CD4-positive, alpha-beta memory T cell (primary cell): ENCODE measurements at regions not wholly inside any gene's neighbourhood (a gene's known extent, or its start where the extent isn't known, plus 50 kb on each side); places are given as distances from the start of the nearest gene placed in this dataset.
"Not testable (repeated sequence)": the region's sequence is repeated elsewhere in the genome, so short reads cannot be mapped to it uniquely, and the experiment has no call there.

Source experiments
- CTCF ChIA-PET: fragments of 350-600 bp; sonication (Branson Sonifier 250); formaldehyde crosslinking; loops from one replicate; lab custom pipeline; 2021; ENCODE audit warnings: inconsistent platforms; ENCODE audit not compliant: partially characterized antibody; lab: Charles Lee
- POLR2A ChIA-PET: fragments of 350-600 bp; sonication (Branson Sonifier 250); formaldehyde crosslinking; loops from one replicate; lab custom pipeline; 2021; ENCODE audit not compliant: partially characterized antibody; lab: Charles Lee
- DNase-seq, 5 donors: peaks; one replicate each; pipeline versions ENCODE4 v3.0.0 to v3.0.0-alpha.2; 2020 to 2022; ENCODE audit warnings: mixed read lengths in 1 of 5
- H3K27ac ChIP-seq: one replicate; pipeline ENCODE4 v1.7.0; 2013; ENCODE audit warnings: low read depth, low read length
- H3K27me3 ChIP-seq: 2 replicates; pipeline ENCODE4 v1.7.0; 2013; ENCODE audit warnings: mild to moderate bottlenecking, low read length, moderate library complexity; ENCODE audit not compliant: insufficient read depth
- H3K36me3 ChIP-seq: 2 replicates; pipeline ENCODE4 v1.7.0; 2013; ENCODE audit warnings: mild to moderate bottlenecking, low read length, moderate library complexity; ENCODE audit not compliant: insufficient read depth
- H3K4me1 ChIP-seq: 2 replicates; pipeline ENCODE4 v1.7.0; 2013; ENCODE audit warnings: mild to moderate bottlenecking, low read length, moderate library complexity; ENCODE audit not compliant: insufficient read depth
- H3K4me3 ChIP-seq, 2 donors: one replicate each; pipeline ENCODE4 v1.7.0; 2013; ENCODE audit warnings: low read length in 2 of 2, mild to moderate bottlenecking in 1 of 2
- H3K9me3 ChIP-seq, 2 donors: one replicate each; pipeline ENCODE4 v1.7.0; 2013; ENCODE audit warnings: low read length in 2 of 2, control low read depth in 1 of 2; ENCODE audit not compliant: control insufficient read depth in 1 of 2
- H3K27ac Mint-ChIP-seq, 7 donors: one replicate each; pipeline ENCODE4 v1.8.0; 2020 to 2021; ENCODE audit warnings: mixed read lengths in 7 of 7, mild to moderate bottlenecking in 6 of 7, inconsistent platforms in 3 of 7, moderate library complexity in 3 of 7
- H3K27me3 Mint-ChIP-seq, 2 donors: one replicate each; pipeline ENCODE4 v1.8.0; 2020 to 2021; ENCODE audit warnings: mixed read lengths in 2 of 2
- H3K36me3 Mint-ChIP-seq, 2 donors: one replicate each; pipeline ENCODE4 v1.8.0; 2020 to 2021; ENCODE audit warnings: mixed read lengths in 2 of 2, inconsistent platforms in 1 of 2, mild to moderate bottlenecking in 1 of 2
- H3K4me1 Mint-ChIP-seq, 4 donors: one replicate each; pipeline ENCODE4 v1.8.0; 2020 to 2021; ENCODE audit warnings: mixed read lengths in 4 of 4, mild to moderate bottlenecking in 1 of 4
- H3K4me3 Mint-ChIP-seq, 8 donors: one replicate each; pipeline ENCODE4 v1.8.0; 2020 to 2021; ENCODE audit warnings: mixed read lengths in 8 of 8, mild to moderate bottlenecking in 7 of 8, moderate library complexity in 6 of 8, inconsistent platforms in 3 of 8
- H3K9me3 Mint-ChIP-seq, 8 donors: one replicate each; pipeline ENCODE4 v1.8.0; 2020 to 2021; ENCODE audit warnings: mixed read lengths in 8 of 8, mild to moderate bottlenecking in 5 of 8, inconsistent platforms in 3 of 8, moderate library complexity in 1 of 8
- intact Hi-C: fragments of 100-400 bp; cut with micrococcal nuclease; formaldehyde crosslinking; loops from one replicate; pipeline ENCODE4 v1.15.1; 2023

GRCh38 chr11:101803651-101804050 lies 111.2 kb upstream of the CEP126 start:
- Mint-ChIP-seq H3K27ac (no peak overlapping the region), H3K4me1 (no peaks in the 10 kb centered on the region), H3K9me3 (peaks cover 0 to 6% (median 4%) of the 10 kb centered on the region in 8 donors), H3K4me3 (no peak overlapping the region), H3K36me3 (no peaks in the 10 kb centered on the region), H3K27me3 (no peaks in the 10 kb centered on the region)
- POLR2A ChIA-PET = no interaction called here
- Histone ChIP-seq H3K27ac (no peak overlapping the region), H3K4me1 (no peaks in the 10 kb centered on the region), H3K4me3 (no peak overlapping the region), H3K36me3 (no peaks in the 10 kb centered on the region), H3K9me3 (no peaks in the 10 kb centered on the region), H3K27me3 (no peaks in the 10 kb centered on the region)
- CTCF ChIA-PET = no interaction called here
- intact Hi-C loops = no loop called here
- DNase-seq = no peak

GRCh38 chr11:101797335-101797734 lies 117.5 kb upstream of the CEP126 start:
- Mint-ChIP-seq H3K36me3 (no peaks in the 10 kb centered on the region), H3K9me3 (peaks cover 0 to 10% (median 5%) of the 10 kb centered on the region in 8 donors), H3K4me1 (no peaks in the 10 kb centered on the region), H3K4me3 (no peak overlapping the region), H3K27ac (no peak overlapping the region), H3K27me3 (no peaks in the 10 kb centered on the region)
- CTCF ChIA-PET = no interaction called here
- POLR2A ChIA-PET = no interaction called here
- H3K36me3 ChIP-seq = no peaks in the 10 kb centered on the region
- no peaks in the 10 kb centered on the region for H3K9me3 ChIP-seq
- H3K27ac ChIP-seq = no peak overlapping the region
- H3K27me3 ChIP-seq = no peaks in the 10 kb centered on the region
- DNase-seq = peak in 1 of 5 donors; percentile 17
- H3K4me3 ChIP-seq = no peak overlapping the region
- intact Hi-C loops = no loop called here
- no peaks in the 10 kb centered on the region for H3K4me1 ChIP-seq

- H3K36me3 ChIP-seq = no peaks in the 10 kb centered on the region
- POLR2A ChIA-PET = no interaction called here
- no peak overlapping the region for H3K27ac ChIP-seq
- H3K4me1 ChIP-seq = no peaks in the 10 kb centered on the region
- no peak overlapping the region for H3K4me3 ChIP-seq
- intact Hi-C loops = no loop called here
- no peaks in the 10 kb centered on the region for H3K4me1 Mint-ChIP-seq
- no peaks in the 10 kb centered on the region for H3K36me3 Mint-ChIP-seq
- no peak for DNase-seq
- H3K27me3 Mint-ChIP-seq = no peaks in the 10 kb centered on the region
- no peaks in the 10 kb centered on the region for H3K9me3 ChIP-seq
- H3K9me3 Mint-ChIP-seq = peaks cover 0 to 4% (median 2%) of the 10 kb centered on the region in 8 donors
- CTCF ChIA-PET = no interaction called here
- H3K27ac Mint-ChIP-seq = no peak overlapping the region
- no peak overlapping the region for H3K4me3 Mint-ChIP-seq
- no peaks in the 10 kb centered on the region for H3K27me3 ChIP-seq
Observed at GRCh38 chr11:101792814-101793213, 122.0 kb upstream of the CEP126 start.

- peaks cover 0 to 1% of the 10 kb centered on the region in 2 donors for H3K27me3 Mint-ChIP-seq
- H3K4me1 Mint-ChIP-seq = no peaks in the 10 kb centered on the region
- intact Hi-C loops = no loop called here
- DNase-seq = no peak
- CTCF ChIA-PET = no interaction called here
- no peaks in the 10 kb centered on the region for H3K36me3 Mint-ChIP-seq
- Histone ChIP-seq H3K4me1 (no peaks in the 10 kb centered on the region), H3K36me3 (no peaks in the 10 kb centered on the region), H3K27ac (no peak overlapping the region), H3K9me3 (no peaks in the 10 kb centered on the region), H3K4me3 (no peak overlapping the region), H3K27me3 (no peaks in the 10 kb centered on the region)
- POLR2A ChIA-PET = no interaction called here
- no peak overlapping the region for H3K4me3 Mint-ChIP-seq
- no peak overlapping the region for H3K27ac Mint-ChIP-seq
- peaks cover 0 to 12% (median 6%) of the 10 kb centered on the region in 8 donors for H3K9me3 Mint-ChIP-seq
Observed at GRCh38 chr11:101786916-101787315, 127.9 kb upstream of the CEP126 start.

- DNase-seq = no peak
- CTCF ChIA-PET = no interaction called here
- Mint-ChIP-seq H3K27me3 (peaks cover 0 to 1% of the 10 kb centered on the region in 2 donors), H3K4me1 (no peaks in the 10 kb centered on the region), H3K9me3 (peaks cover 0 to 16% (median 6%) of the 10 kb centered on the region in 8 donors), H3K27ac (no peak overlapping the region), H3K4me3 (no peak overlapping the region), H3K36me3 (no peaks in the 10 kb centered on the region)
- intact Hi-C loops = no loop called here
- Histone ChIP-seq H3K36me3 (no peaks in the 10 kb centered on the region), H3K9me3 (no peaks in the 10 kb centered on the region), H3K4me3 (no peak overlapping the region), H3K27me3 (no peaks in the 10 kb centered on the region), H3K27ac (no peak overlapping the region), H3K4me1 (no peaks in the 10 kb centered on the region)
- POLR2A ChIA-PET = no interaction called here
Observed at GRCh38 chr11:101786421-101786820, 128.4 kb upstream of the CEP126 start.

GRCh38 chr11:101779167-101779566 lies 135.6 kb upstream of the CEP126 start:
- H3K27ac Mint-ChIP-seq, H3K4me3 Mint-ChIP-seq, H3K4me1 ChIP-seq, H3K36me3 Mint-ChIP-seq, DNase-seq, H3K27ac ChIP-seq, H3K9me3 ChIP-seq, H3K27me3 ChIP-seq, H3K27me3 Mint-ChIP-seq, H3K4me3 ChIP-seq, H3K36me3 ChIP-seq, CTCF ChIA-PET, intact Hi-C loops, POLR2A ChIA-PET, H3K4me1 Mint-ChIP-seq: not testable (repeated sequence)
- H3K9me3 Mint-ChIP-seq = peaks cover 0 to 36% (median 15%) of the 10 kb centered on the region in 8 donors

- no peaks in the 10 kb centered on the region for H3K4me1 ChIP-seq
- POLR2A ChIA-PET = no interaction called here
- H3K9me3 ChIP-seq = no peaks in the 10 kb centered on the region
- intact Hi-C loops = no loop called here
- no peak for DNase-seq
- H3K4me3 ChIP-seq = no peak overlapping the region
- H3K27ac Mint-ChIP-seq = no peak overlapping the region
- no peak overlapping the region for H3K27ac ChIP-seq
- no peaks in the 10 kb centered on the region for H3K4me1 Mint-ChIP-seq
- H3K27me3 Mint-ChIP-seq = no peaks in the 10 kb centered on the region
- no peaks in the 10 kb centered on the region for H3K27me3 ChIP-seq
- H3K4me3 Mint-ChIP-seq = no peak overlapping the region
- H3K9me3 Mint-ChIP-seq = peaks cover 0 to 27% (median 13%) of the 10 kb centered on the region in 8 donors
- CTCF ChIA-PET = no interaction called here
- H3K36me3 ChIP-seq = no peaks in the 10 kb centered on the region
- H3K36me3 Mint-ChIP-seq = no peaks in the 10 kb centered on the region
Observed at GRCh38 chr11:101777476-101777875, 137.3 kb upstream of the CEP126 start.

GRCh38 chr11:101775033-101775432 lies 139.8 kb upstream of the CEP126 start:
- Mint-ChIP-seq H3K4me3 (no peak overlapping the region), H3K4me1 (no peaks in the 10 kb centered on the region), H3K27ac (no peak overlapping the region), H3K36me3 (no peaks in the 10 kb centered on the region), H3K27me3 (no peaks in the 10 kb centered on the region), H3K9me3 (peaks cover 0 to 16% (median 8%) of the 10 kb centered on the region in 8 donors)
- ChIA-PET POLR2A (no interaction called here), CTCF (no interaction called here)
- no peaks in the 10 kb centered on the region for H3K27me3 ChIP-seq
- H3K9me3 ChIP-seq = no peaks in the 10 kb centered on the region
- intact Hi-C loops = no loop called here
- no peaks in the 10 kb centered on the region for H3K4me1 ChIP-seq
- DNase-seq = no peak
- H3K4me3 ChIP-seq = no peak overlapping the region
- no peak overlapping the region for H3K27ac ChIP-seq
- H3K36me3 ChIP-seq = no peaks in the 10 kb centered on the region
